SU-DHL-6 (cell line): ENCODE measurements at regions not wholly inside any gene's neighbourhood (a gene's known extent, or its start where the extent isn't known, plus 50 kb on each side); places are given as distances from the start of the nearest gene placed in this dataset.

Experiments
- CTCF ChIP-seq: fragments of 200-600 bp; sonication (generic); IDR thresholded peaks from one replicate; pipeline ENCODE4 v1.5.1; 2017; ENCODE audit warnings: antibody characterized with exemption, mild to moderate bottlenecking, low read length, moderate library complexity; ENCODE audit not compliant: insufficient read depth, poor library complexity, severe bottlenecking
- EZH2phosphoT487 ChIP-seq: fragments of 200-600 bp; sonication (generic), shearing (Covaris generic); conservative IDR thresholded peaks from 2 replicates; pipeline ENCODE4 v1.6.1; 2018; ENCODE audit warnings: mild to moderate bottlenecking, antibody characterized with exemption, low read length, moderate library complexity, mixed read lengths

- TF ChIP-seq CTCF: no peak
- no peak for TF ChIP-seq EZH2phosphoT487
Observed at GRCh38 chr6:168374541-168375071, 55.0 kb upstream of the DACT2 start.
